ENCODE measurements at regions not wholly inside any gene's neighbourhood (a gene's known extent, or its start where the extent isn't known, plus 50 kb on each side); places are given as distances from the start of the nearest gene placed in this dataset.

GRCh38 chr9:73720601-73721000 is 568.9 kb downstream of the ANXA1 start:
- no peak overlapping the region for H3K4me3 Mint-ChIP-seq
- H3K9me3 Mint-ChIP-seq: peaks cover 4% of the 10 kb centered on the region
- DNase-seq (ENCODE audit: low spot score in 2 of 2, unreplicated experiment in 2 of 2): no peak
- no peak for TF ChIP-seq CTCF (IDR thresholded peaks at IDR 0.05; ENCODE audit: unreplicated experiment)
- no peaks in the 10 kb centered on the region for H3K36me3 Mint-ChIP-seq
- no peak overlapping the region for H3K27ac Mint-ChIP-seq
- H3K27me3 Mint-ChIP-seq (ENCODE audit: low read depth): no peaks in the 10 kb centered on the region
- H3K4me1 Mint-ChIP-seq: no peaks in the 10 kb centered on the region

GRCh38 chr9:73736270-73736669 is 584.6 kb downstream of the ANXA1 start:
- H3K36me3 Mint-ChIP-seq: no peaks in the 10 kb centered on the region
- no peak overlapping the region for H3K27ac Mint-ChIP-seq
- H3K27me3 Mint-ChIP-seq (ENCODE audit: low read depth): no peaks in the 10 kb centered on the region
- H3K9me3 Mint-ChIP-seq: no peaks in the 10 kb centered on the region
- no peak overlapping the region for H3K4me3 Mint-ChIP-seq
- TF ChIP-seq CTCF (IDR thresholded peaks at IDR 0.05; ENCODE audit: unreplicated experiment): no peak
- DNase-seq (ENCODE audit: low spot score in 2 of 2, unreplicated experiment in 2 of 2): no peak
- no peaks in the 10 kb centered on the region for H3K4me1 Mint-ChIP-seq

- no peaks in the 10 kb centered on the region for H3K9me3 Mint-ChIP-seq
- no peak for TF ChIP-seq CTCF (IDR thresholded peaks at IDR 0.05; ENCODE audit: unreplicated experiment)
- no peaks in the 10 kb centered on the region for H3K4me1 Mint-ChIP-seq
- no peaks in the 10 kb centered on the region for H3K36me3 Mint-ChIP-seq
- no peak overlapping the region for H3K27ac Mint-ChIP-seq
- DNase-seq (ENCODE audit: low spot score in 2 of 2, unreplicated experiment in 2 of 2): no peak
- no peaks in the 10 kb centered on the region for H3K27me3 Mint-ChIP-seq (ENCODE audit: low read depth)
- H3K4me3 Mint-ChIP-seq: no peak overlapping the region
Measured at GRCh38 chr9:73738741-73739530, 587.3 kb downstream of the ANXA1 start.

GRCh38 chr9:73741316-73741715 is 589.7 kb downstream of the ANXA1 start:
- no peak for TF ChIP-seq CTCF (IDR thresholded peaks at IDR 0.05; ENCODE audit: unreplicated experiment)
- no peak for DNase-seq (ENCODE audit: low spot score in 2 of 2, unreplicated experiment in 2 of 2)
- H3K27ac Mint-ChIP-seq: no peak overlapping the region
- no peak overlapping the region for H3K4me3 Mint-ChIP-seq
- H3K9me3 Mint-ChIP-seq: peaks cover 6% of the 10 kb centered on the region
- no peaks in the 10 kb centered on the region for H3K27me3 Mint-ChIP-seq (ENCODE audit: low read depth)
- no peaks in the 10 kb centered on the region for H3K4me1 Mint-ChIP-seq
- no peaks in the 10 kb centered on the region for H3K36me3 Mint-ChIP-seq

- Mint-ChIP-seq H3K36me3 (no peaks in the 10 kb centered on the region), H3K9me3 (peaks cover 15% of the 10 kb centered on the region), H3K27me3 (ENCODE audit: low read depth) (no peaks in the 10 kb centered on the region), H3K4me1 (no peaks in the 10 kb centered on the region), H3K4me3 (no peak overlapping the region), H3K27ac (no peak overlapping the region)
- no peak for DNase-seq (ENCODE audit: low spot score in 2 of 2, unreplicated experiment in 2 of 2)
- TF ChIP-seq CTCF (IDR thresholded peaks at IDR 0.05; ENCODE audit: unreplicated experiment): no peak
Measured at GRCh38 chr9:73742412-73742811, 590.7 kb downstream of the ANXA1 start.
